GM19099 (cell line): ENCODE measurements at regions not wholly inside any gene's neighbourhood (a gene's known extent, or its start where the extent isn't known, plus 50 kb on each side); places are given as distances from the start of the nearest gene placed in this dataset.

Experiments used
- POLR2A ChIP-seq: IDR thresholded peaks from 3 replicates; pipeline ENCODE4 v1.6.1; 2011; ENCODE audit warnings: low read depth; ENCODE audit not compliant: insufficient read length; ENCODE audit errors: extremely low read depth

DNA sequence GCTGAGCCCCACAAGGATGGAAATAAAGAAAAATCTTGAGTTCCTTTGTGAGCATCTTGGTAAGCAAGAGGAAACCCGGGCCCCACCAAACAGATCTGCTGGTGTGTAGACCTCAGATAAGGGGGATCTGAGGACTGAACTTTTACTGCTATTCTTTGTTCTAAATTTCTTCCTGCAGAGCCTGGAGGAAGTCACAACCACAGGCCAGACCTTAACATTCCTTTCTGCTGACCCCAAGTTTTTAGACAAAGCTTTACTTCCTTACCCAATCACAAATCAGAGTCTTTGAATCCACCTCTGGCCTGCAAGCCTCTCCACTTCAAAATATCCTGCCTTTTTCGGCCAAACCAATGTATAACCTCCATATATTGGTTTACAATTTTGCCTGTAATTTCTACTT is 352.6 kb upstream of the AUTS2 start:
- no peak for TF ChIP-seq POLR2A

DNA sequence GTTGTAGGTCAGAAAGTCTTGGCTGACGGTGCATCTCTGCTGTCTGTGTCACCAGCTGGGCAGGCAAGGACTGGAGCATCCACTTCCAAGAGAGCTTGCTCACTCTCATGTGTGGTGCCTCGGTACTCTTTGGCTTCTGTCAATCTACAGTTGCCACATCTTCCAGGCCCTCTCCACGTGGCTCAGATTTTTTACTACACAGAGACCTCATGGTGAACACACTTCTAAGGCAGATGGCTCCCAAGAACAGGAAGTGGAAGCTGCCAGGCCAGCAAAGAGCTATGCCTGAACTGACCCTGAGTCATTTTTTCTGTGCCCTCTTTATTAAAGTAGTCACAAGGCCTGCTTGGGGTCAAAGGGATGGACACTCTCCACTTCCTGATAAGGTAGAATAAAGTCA is 351.5 kb upstream of the AUTS2 start:
- no peak for TF ChIP-seq POLR2A

- no peak for TF ChIP-seq POLR2A
Measured at GRCh38 chr7:69250958-69251357, 347.3 kb upstream of the AUTS2 start.

GRCh38 chr7:69254643-69255042 is 343.6 kb upstream of the AUTS2 start:
- TF ChIP-seq POLR2A, result no peak

DNA sequence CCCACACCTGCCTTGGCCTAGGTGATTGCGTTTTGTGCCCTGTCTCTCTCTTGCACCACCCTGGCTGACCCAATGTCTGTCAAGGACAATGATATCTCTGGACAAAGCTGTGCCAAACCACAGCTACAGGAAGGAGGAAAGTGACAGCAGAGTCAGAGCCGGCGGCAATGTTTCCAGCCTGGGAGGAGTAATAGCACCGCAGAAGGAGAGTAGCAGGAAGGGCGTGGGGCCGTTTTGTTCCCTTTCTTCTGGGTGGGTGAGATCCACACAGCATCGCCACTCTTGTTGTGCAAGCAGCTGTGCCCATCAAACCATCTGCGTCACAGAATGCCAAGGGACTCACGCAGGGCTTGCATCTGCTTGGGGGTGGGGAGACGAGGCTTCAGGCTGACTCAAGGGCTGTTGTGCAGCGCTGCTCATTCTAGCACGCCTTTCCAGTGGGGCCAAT is 341.6 kb upstream of the AUTS2 start:
- no peak for TF ChIP-seq POLR2A

- TF ChIP-seq POLR2A, result no peak
Measured at GRCh38 chr7:69257592-69257991, 340.7 kb upstream of the AUTS2 start.

GRCh38 chr7:69259445-69259844 is 338.8 kb upstream of the AUTS2 start:
- TF ChIP-seq POLR2A, result no peak

GRCh38 chr7:69260023-69260422 is 338.3 kb upstream of the AUTS2 start:
- TF ChIP-seq POLR2A, result no peak

GRCh38 chr7:69263550-69263949 is 334.7 kb upstream of the AUTS2 start:
- no peak for TF ChIP-seq POLR2A

GRCh38 chr7:69269806-69270205 is 328.5 kb upstream of the AUTS2 start:
- no peak for TF ChIP-seq POLR2A

DNA sequence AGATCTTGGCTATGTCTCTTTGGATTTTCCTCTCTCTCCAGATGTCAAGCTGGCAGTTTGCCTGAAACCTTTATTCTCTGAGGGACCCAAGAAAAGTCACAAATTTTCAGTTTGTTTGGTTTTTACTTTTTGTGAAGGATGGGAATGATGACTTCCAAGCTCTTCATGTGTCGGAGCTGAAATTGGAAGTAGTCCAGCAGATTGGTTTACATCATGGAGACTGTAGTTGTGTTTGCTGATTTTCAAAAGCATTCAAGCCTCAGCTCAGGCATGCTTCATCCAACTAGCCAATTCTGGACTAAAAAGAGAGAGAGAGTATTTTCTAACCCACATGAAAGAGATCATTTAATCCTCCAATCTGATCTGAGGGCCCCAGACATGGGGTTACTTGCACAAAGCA is 326.2 kb upstream of the AUTS2 start:
- TF ChIP-seq POLR2A, result no peak

DNA sequence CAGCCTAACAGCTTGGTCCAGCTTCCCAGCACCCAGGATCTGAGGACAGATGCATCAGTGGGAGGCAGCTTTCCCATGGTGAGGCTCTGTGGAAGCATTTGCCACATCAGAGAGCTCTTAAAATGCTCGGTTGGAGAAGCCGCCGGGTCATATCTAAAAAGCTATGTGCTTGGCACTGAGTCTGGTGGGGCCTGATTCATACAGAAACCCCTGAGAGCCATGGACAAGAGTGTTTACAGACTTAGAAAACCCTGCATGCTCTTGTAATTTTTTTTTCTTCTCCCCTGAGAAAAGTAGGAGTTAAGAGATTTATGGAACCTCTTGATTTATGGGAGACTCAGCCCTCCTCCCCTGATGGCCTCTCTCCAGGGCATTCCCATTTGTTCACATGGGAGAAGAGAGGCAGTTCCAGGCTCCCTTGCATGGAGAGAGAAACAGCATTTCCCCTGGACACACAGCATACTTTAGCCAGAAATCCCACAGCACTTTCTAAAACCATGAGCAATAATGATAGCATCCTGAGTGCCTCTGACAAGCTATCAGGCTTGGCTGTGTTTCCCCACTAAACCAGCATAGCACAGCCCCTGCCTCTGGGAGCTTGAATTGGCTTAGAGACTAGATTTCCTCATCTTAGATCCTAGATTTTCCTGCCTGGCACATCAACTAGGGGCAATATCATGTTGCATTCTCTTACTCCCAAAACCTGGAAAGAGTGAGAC is 322.1 kb upstream of the AUTS2 start:
- TF ChIP-seq POLR2A, result no peak

GRCh38 chr7:69277366-69277765 is 320.9 kb upstream of the AUTS2 start:
- TF ChIP-seq POLR2A, result no peak

- no peak for TF ChIP-seq POLR2A
Measured at GRCh38 chr7:69282946-69283345, 315.3 kb upstream of the AUTS2 start.

DNA sequence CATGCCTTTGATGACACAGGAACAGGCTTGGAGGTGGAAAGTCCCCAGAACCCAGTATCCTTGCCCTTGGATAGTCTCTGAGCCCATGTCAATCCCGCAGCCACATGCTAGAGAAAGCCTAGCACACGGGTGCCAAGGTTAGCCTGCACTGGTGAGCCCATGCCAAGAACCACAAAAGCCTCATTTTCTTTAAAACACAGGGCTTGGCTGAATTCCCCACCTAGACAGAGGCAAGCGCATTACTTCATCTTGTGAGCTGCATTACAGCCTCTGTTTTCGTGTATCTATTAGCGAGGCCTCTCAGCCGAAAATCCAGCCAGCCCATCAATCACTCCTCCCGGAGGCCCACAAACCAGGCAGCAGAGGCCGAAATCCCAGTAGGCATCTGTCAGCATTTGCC is 314.9 kb upstream of the AUTS2 start:
- TF ChIP-seq POLR2A, result no peak

GRCh38 chr7:69285854-69286253 is 312.4 kb upstream of the AUTS2 start:
- TF ChIP-seq POLR2A, result no peak

- no peak for TF ChIP-seq POLR2A
Measured at GRCh38 chr7:69295977-69296376, 302.3 kb upstream of the AUTS2 start.
